GM06990 (cell line): ENCODE measurements at regions not wholly inside any gene's neighbourhood (a gene's known extent, or its start where the extent isn't known, plus 50 kb on each side); places are given as distances from the start of the nearest gene placed in this dataset.

ENCODE experiments used
- DNase-seq: peaks from one replicate; pipeline ENCODE4 v3.0.0-alpha.2; 2011; ENCODE audit not compliant: insufficient read length; ENCODE audit errors: extremely low read depth
- H3K27me3 ChIP-seq: replicated peaks from 2 replicates; pipeline ENCODE4 v1.6.0; 2011; ENCODE audit warnings: low read length; ENCODE audit not compliant: control insufficient read depth, insufficient read depth
- H3K36me3 ChIP-seq: 2 replicates; pipeline ENCODE4 v1.5.1; 2011; ENCODE audit warnings: low read length; ENCODE audit not compliant: control insufficient read depth, insufficient read depth
- H3K4me3 ChIP-seq: replicated peaks from 2 replicates; pipeline ENCODE4 v1.5.1; 2011; ENCODE audit warnings: low read depth, mild to moderate bottlenecking, control low read depth, low read length
- TF ChIP-seq, protein P1 (sequence below): IDR thresholded peaks from 2 replicates; pipeline ENCODE4 v1.5.1; 2011; ENCODE audit warnings: low read length, control low read depth, mild to moderate bottlenecking, inconsistent platforms; ENCODE audit not compliant: insufficient read depth, poor library complexity, severe bottlenecking

DNA sequence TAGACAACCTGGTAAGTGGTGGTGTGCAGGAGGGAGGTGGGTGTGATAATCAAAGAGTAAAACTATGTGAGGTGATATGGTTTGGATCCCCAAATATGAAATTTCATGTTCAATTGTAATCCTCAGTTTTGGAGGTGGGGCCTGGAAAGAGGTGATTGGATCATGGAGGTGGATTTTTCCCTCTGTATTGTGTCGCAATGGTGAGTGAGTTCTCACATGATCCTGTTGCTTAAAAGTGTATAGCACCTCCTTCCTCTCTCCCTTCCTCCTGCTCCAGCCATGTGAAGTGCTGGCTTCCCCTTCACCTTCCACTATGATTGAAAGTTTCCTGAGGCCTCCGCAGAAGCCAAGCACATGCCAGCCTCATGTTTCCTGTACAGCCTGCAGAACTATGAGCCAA is 270.2 kb upstream of the FOXG1 start:
- DNase-seq = no peak
- H3K27me3 ChIP-seq = no peaks in the 10 kb centered on the region
- TF ChIP-seq, protein P1, sequence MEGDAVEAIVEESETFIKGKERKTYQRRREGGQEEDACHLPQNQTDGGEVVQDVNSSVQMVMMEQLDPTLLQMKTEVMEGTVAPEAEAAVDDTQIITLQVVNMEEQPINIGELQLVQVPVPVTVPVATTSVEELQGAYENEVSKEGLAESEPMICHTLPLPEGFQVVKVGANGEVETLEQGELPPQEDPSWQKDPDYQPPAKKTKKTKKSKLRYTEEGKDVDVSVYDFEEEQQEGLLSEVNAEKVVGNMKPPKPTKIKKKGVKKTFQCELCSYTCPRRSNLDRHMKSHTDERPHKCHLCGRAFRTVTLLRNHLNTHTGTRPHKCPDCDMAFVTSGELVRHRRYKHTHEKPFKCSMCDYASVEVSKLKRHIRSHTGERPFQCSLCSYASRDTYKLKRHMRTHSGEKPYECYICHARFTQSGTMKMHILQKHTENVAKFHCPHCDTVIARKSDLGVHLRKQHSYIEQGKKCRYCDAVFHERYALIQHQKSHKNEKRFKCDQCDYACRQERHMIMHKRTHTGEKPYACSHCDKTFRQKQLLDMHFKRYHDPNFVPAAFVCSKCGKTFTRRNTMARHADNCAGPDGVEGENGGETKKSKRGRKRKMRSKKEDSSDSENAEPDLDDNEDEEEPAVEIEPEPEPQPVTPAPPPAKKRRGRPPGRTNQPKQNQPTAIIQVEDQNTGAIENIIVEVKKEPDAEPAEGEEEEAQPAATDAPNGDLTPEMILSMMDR = no peak
- H3K36me3 ChIP-seq = no peaks in the 10 kb centered on the region
- no peak overlapping the region for H3K4me3 ChIP-seq

DNA sequence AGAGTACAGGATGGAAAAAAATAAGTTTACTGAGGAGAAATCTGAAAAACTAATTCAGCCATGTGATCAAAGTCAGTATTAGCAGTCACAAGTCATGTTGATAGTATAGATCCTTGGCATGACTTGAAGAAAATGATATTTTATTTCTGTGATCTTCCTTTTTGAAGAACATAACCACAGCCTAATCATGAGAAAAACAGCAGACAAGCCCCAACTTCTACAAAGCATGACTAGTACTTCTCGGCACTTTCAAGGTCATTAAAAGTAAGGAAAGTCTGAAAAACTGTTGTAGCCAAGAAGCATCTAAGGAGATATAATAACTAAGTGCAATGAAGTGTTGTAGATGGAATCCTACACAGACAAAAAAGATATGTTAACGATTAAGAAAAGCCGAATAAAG is 264.1 kb upstream of the FOXG1 start:
- TF ChIP-seq, protein P1 = no peak
- no peaks in the 10 kb centered on the region for H3K27me3 ChIP-seq
- H3K36me3 ChIP-seq = no peaks in the 10 kb centered on the region
- H3K4me3 ChIP-seq = no peak overlapping the region
- DNase-seq = no peak

DNA sequence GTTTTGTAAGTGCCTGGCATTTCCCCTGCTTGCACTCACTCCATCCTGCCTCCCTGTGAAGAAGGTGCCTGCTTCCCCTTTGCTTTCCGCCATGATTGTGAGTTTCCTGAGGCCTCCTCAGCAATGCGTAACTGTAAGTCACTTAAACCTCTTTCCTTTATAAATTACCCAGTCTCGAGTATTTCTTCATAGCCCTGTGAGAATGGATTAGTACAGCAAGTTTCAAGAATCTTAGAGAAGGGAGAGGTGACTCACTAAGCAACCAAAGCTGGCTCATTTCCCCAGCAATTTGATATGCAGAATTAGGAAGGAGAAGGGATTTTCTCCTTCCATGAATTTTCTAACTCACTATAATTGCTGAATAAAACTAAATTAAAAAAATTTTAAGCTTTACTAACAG is 251.0 kb upstream of the FOXG1 start:
- TF ChIP-seq, protein P1 = no peak
- no peak overlapping the region for H3K4me3 ChIP-seq
- no peaks in the 10 kb centered on the region for H3K27me3 ChIP-seq
- H3K36me3 ChIP-seq = no peaks in the 10 kb centered on the region
- DNase-seq = no peak

DNA sequence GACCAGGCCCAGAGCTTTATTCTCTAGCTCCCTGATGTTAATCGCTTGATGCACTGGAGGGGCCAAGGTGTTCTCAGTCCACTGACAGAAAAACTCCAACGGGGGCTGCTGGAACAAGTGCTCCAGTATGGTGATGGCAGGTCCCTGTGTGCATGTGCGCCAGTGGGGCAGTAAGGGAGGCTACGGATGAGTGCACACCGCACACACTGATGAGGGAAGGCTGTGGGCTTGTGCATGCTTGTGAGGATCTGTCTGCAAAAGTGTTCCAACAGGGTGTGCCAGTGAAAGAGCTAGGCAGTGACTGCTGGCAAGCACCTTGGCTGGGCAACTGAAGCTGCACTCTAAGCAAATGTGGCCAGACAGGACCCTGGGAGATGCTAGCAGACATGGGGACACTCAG is 229.7 kb upstream of the FOXG1 start:
- no peak for DNase-seq
- Histone ChIP-seq H3K4me3 (no peak overlapping the region), H3K36me3 (no peaks in the 10 kb centered on the region), H3K27me3 (no peaks in the 10 kb centered on the region)
- TF ChIP-seq, protein P1 = no peak

DNA sequence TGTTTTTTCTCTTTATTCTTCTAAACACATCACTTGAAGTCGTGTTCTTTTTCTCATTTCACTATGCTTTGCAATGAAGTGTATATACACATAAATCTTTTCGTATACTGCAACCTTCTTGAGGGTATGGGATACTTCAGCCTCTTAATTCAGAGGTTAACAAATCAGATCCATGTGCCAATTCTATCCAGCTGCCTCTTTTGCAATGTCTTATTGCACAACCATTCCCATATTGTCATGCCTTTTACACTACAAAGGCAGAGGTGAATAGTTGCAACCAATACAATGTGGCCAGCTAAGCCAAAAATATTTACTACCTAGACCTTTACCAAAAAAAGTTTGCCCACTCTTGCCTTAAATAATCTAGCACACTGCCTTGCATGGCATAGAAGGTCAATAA is 224.5 kb upstream of the FOXG1 start:
- Histone ChIP-seq H3K27me3 (no peaks in the 10 kb centered on the region), H3K4me3 (no peak overlapping the region), H3K36me3 (no peaks in the 10 kb centered on the region)
- DNase-seq = no peak
- TF ChIP-seq, protein P1 = no peak

DNA sequence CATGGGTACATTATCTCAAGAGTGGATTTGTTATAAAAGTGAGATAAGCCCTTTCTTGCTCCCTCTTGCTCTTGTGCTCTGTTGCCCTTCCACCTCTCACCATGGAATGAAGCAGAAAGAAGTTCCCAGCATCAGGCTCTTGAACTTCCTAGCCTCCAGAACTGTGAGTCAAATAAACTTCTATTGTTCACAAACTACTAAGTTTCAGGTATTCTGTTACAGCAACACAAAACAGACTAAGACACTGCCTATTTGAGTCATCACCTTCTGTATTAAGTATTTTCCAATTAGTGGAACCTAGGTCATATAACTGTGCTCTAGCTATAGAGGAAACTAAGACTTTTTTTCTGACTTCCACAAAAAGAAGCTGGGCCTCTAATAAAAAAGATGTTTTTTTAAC is 201.2 kb upstream of the FOXG1 start:
- H3K27me3 ChIP-seq = no peaks in the 10 kb centered on the region
- TF ChIP-seq, protein P1 = no peak
- H3K4me3 ChIP-seq = no peak overlapping the region
- no peak for DNase-seq
- no peaks in the 10 kb centered on the region for H3K36me3 ChIP-seq
